Ovary (tissue), 3 donors: ENCODE measurements at regions not wholly inside any gene's neighbourhood (a gene's known extent, or its start where the extent isn't known, plus 50 kb on each side); places are given as distances from the start of the nearest gene placed in this dataset.

ENCODE experiments used
- CTCF ChIP-seq, 3 donors: fragments of 450-650 bp in 2 of 3; fragments of 200-600 bp in 1 of 3; IDR thresholded peaks; one replicate each; pipeline versions ENCODE4 v1.5.1 to v1.8.0; 2016 to 2022; ENCODE audit warnings: antibody characterized with exemption in 3 of 3, mild to moderate bottlenecking in 1 of 3
- POLR2A ChIP-seq: fragments of 450-650 bp; IDR thresholded peaks from one replicate; pipeline ENCODE4 v1.6.1; 2017; ENCODE audit warnings: antibody characterized with exemption, mild to moderate bottlenecking, moderate library complexity
- donor health status: DM: no; HTN: no; CAD: no.

GRCh38 chr9:3014178-3014577 is 170.3 kb upstream of the PUM3 start:
- no peak for TF ChIP-seq CTCF (IDR thresholded peaks at IDR 0.05)
- TF ChIP-seq POLR2A = no peak
